ENCODE measurements at regions not wholly inside any gene's neighbourhood (a gene's known extent, or its start where the extent isn't known, plus 50 kb on each side); places are given as distances from the start of the nearest gene placed in this dataset.
"Not testable (repeated sequence)": the region's sequence is repeated elsewhere in the genome, so short reads cannot be mapped to it uniquely, and the experiment has no call there.

DNA sequence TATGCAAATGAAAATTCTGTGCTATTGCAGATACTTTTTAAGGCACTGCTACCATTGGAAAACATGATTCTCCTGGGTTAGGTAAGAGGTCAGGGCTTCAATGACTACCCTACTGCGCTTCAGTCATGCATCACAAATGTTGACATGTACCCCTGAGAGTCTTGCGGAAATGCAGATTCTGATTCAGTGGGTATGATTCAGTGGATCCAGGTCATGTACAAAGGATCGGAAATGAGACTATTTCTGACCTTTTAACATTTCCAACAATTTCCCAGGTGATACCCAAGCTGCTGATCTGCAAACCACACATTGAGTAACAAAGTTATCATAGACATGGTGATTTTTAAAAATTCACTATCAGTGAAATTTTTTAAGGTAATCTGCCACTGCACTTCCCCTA lies 62.6 kb downstream of the DDX53 start:
- Histone ChIP-seq H2AFZ (ENCODE audit: low read depth, low read length, poor library complexity, severe bottlenecking) (no peak overlapping the region), H3K27ac (ENCODE audit: low read depth, low read length) (no peak overlapping the region), H3K9ac (ENCODE audit: low read length) (no peak overlapping the region), H3K27me3 (ENCODE audit: insufficient read depth, low read length) (no peaks in the 10 kb centered on the region), H4K20me1 (ENCODE audit: insufficient read depth) (no peaks in the 10 kb centered on the region), H3K4me2 (ENCODE audit: low read length) (no peak overlapping the region), H3K9me2 (ENCODE audit: insufficient read depth) (no peaks in the 10 kb centered on the region), H3K79me2 (ENCODE audit: insufficient read depth, low read length) (no peaks in the 10 kb centered on the region), H3K9me3 (ENCODE audit: control insufficient read depth in 1 of 2, insufficient read depth in 1 of 2, low read depth in 1 of 2, low read length in 2 of 2) (no peaks in the 10 kb centered on the region), H3K4me1 (ENCODE audit: control insufficient read depth in 1 of 2, insufficient read depth in 2 of 2, low read length in 2 of 2) (no peaks in the 10 kb centered on the region), H3K4me3 (replicated peaks in 1 of 2; ENCODE audit: low read depth in 1 of 2, low read length in 2 of 2) (no peak overlapping the region), H3K36me3 (ENCODE audit: control insufficient read depth in 1 of 2, insufficient read depth in 2 of 2, low read length in 2 of 2) (no peaks in the 10 kb centered on the region)
- TF ChIP-seq POLR2AphosphoS5 (IDR thresholded peaks at IDR 0.05; ENCODE audit: low read depth, low read length): no peak
- no peak for TF ChIP-seq CEBPB (IDR thresholded peaks at IDR 0.05; ENCODE audit: low read depth)
- TF ChIP-seq, protein P1, sequence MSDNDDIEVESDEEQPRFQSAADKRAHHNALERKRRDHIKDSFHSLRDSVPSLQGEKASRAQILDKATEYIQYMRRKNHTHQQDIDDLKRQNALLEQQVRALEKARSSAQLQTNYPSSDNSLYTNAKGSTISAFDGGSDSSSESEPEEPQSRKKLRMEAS (IDR thresholded peaks at IDR 0.05): no peak
- TF ChIP-seq EGR1 (IDR thresholded peaks at IDR 0.05; ENCODE audit: low read depth): no peak
- TF ChIP-seq, protein P2, sequence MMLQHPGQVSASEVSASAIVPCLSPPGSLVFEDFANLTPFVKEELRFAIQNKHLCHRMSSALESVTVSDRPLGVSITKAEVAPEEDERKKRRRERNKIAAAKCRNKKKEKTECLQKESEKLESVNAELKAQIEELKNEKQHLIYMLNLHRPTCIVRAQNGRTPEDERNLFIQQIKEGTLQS (IDR thresholded peaks at IDR 0.05): no peak
- TF ChIP-seq CBX3 (IDR thresholded peaks at IDR 0.05; ENCODE audit: low read depth): no peak
- no peak for TF ChIP-seq RAD21 (IDR thresholded peaks at IDR 0.05; ENCODE audit: low read depth)
- no peak for TF ChIP-seq TCF7L2 (IDR thresholded peaks at IDR 0.05; ENCODE audit: borderline replicate concordance, extremely low read depth, insufficient read depth, insufficient read length)
- no peak for TF ChIP-seq YY1 (IDR thresholded peaks at IDR 0.05; ENCODE audit: extremely low read depth, insufficient replicate concordance, low read depth, low read length)
- ChIA-PET CTCF (no interaction called here), RAD21 (ENCODE audit: low non-redundant PET in 1 of 2, low total read pairs in 2 of 2, uncharacterized antibody in 2 of 2, unreplicated experiment in 2 of 2) (no interaction called here), POLR2A (no interaction called here)
- BruUV-seq (replicated peaks): no TSS peak
- intact Hi-C loops (cut with micrococcal nuclease): no loop called here
- ATAC-seq (no peak), DNase-seq (ENCODE audit: low read depth, low spot score) (no peak)

DNA sequence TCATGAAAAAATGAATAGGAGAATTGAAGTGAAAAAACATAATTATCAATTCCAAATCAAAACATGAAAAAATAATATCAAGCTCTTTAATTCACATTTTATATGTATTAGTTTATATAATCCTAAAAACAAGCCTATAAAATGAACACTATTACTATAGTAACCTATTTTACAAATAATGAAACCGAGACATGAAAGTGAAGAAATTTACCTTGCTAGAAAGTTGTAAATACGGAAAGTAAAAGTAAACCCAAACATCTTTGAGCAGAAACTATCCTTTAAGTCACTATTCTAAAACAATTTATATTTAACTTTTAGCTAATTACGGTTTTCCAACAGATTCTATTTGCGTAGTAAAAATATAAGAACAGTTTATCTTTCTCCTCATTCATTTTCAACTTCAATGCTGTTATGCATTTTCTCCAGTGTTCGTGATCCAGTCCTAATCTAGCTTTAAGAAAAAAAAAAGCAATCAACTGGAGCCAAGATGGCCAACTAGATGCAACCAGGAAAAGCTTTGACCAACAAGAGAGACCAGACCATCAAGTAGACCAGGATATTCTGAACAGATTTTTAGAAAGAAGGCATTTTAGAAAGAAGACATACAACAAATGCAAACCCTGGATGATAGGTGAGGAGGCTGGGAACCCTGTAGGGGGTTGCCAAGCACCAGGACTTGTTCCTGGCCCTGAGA lies 67.0 kb downstream of the DDX53 start:
- Histone ChIP-seq H3K9me3 (ENCODE audit: control insufficient read depth in 1 of 2, insufficient read depth in 1 of 2, low read depth in 1 of 2, low read length in 2 of 2) (no peaks in the 10 kb centered on the region), H3K4me1 (ENCODE audit: control insufficient read depth in 1 of 2, insufficient read depth in 2 of 2, low read length in 2 of 2) (no peaks in the 10 kb centered on the region), H3K27ac (ENCODE audit: low read depth, low read length) (no peak overlapping the region), H3K4me3 (replicated peaks in 1 of 2; ENCODE audit: low read depth in 1 of 2, low read length in 2 of 2) (no peak overlapping the region), H3K9me2 (ENCODE audit: insufficient read depth) (no peaks in the 10 kb centered on the region), H3K79me2 (ENCODE audit: insufficient read depth, low read length) (no peaks in the 10 kb centered on the region), H3K27me3 (ENCODE audit: insufficient read depth, low read length) (no peaks in the 10 kb centered on the region), H3K36me3 (ENCODE audit: control insufficient read depth in 1 of 2, insufficient read depth in 2 of 2, low read length in 2 of 2) (no peaks in the 10 kb centered on the region), H3K9ac (ENCODE audit: low read length) (no peak overlapping the region), H2AFZ (ENCODE audit: low read depth, low read length, poor library complexity, severe bottlenecking) (no peak overlapping the region), H4K20me1 (ENCODE audit: insufficient read depth) (no peaks in the 10 kb centered on the region), H3K4me2 (ENCODE audit: low read length) (no peak overlapping the region)
- ChIA-PET POLR2A (no interaction called here), CTCF (no interaction called here), RAD21 (ENCODE audit: low non-redundant PET in 1 of 2, low total read pairs in 2 of 2, uncharacterized antibody in 2 of 2, unreplicated experiment in 2 of 2) (no interaction called here)
- intact Hi-C loops (cut with micrococcal nuclease): no loop called here
- ATAC-seq (no peak), DNase-seq (ENCODE audit: low read depth, low spot score) (no peak)
- TF ChIP-seq EGR1 (IDR thresholded peaks at IDR 0.05; ENCODE audit: low read depth): no peak
- TF ChIP-seq, protein P2 (IDR thresholded peaks at IDR 0.05): no peak
- no peak for TF ChIP-seq TCF7L2 (IDR thresholded peaks at IDR 0.05; ENCODE audit: borderline replicate concordance, extremely low read depth, insufficient read depth, insufficient read length)
- no peak for TF ChIP-seq YY1 (IDR thresholded peaks at IDR 0.05; ENCODE audit: extremely low read depth, insufficient replicate concordance, low read depth, low read length)
- TF ChIP-seq ZNF274 (IDR thresholded peaks at IDR 0.05; ENCODE audit: low read depth, low read length): no peak
- no peak for TF ChIP-seq ZFX (IDR thresholded peaks at IDR 0.05)
- no peak for TF ChIP-seq CBX3 (IDR thresholded peaks at IDR 0.05; ENCODE audit: low read depth)
- no peak for TF ChIP-seq CEBPB (IDR thresholded peaks at IDR 0.05; ENCODE audit: low read depth)
- TF ChIP-seq POLR2AphosphoS5 (IDR thresholded peaks at IDR 0.05; ENCODE audit: low read depth, low read length): no peak
- no peak for TF ChIP-seq FOSL1 (IDR thresholded peaks at IDR 0.05; ENCODE audit: low read depth)
- TF ChIP-seq SP1 (IDR thresholded peaks at IDR 0.05; ENCODE audit: low read depth): no peak
- TF ChIP-seq RAD21 (IDR thresholded peaks at IDR 0.05; ENCODE audit: low read depth): no peak
- TF ChIP-seq ELF1 (IDR thresholded peaks at IDR 0.05; ENCODE audit: borderline replicate concordance, low read depth): no peak
- BruUV-seq (replicated peaks): no TSS peak

DNA sequence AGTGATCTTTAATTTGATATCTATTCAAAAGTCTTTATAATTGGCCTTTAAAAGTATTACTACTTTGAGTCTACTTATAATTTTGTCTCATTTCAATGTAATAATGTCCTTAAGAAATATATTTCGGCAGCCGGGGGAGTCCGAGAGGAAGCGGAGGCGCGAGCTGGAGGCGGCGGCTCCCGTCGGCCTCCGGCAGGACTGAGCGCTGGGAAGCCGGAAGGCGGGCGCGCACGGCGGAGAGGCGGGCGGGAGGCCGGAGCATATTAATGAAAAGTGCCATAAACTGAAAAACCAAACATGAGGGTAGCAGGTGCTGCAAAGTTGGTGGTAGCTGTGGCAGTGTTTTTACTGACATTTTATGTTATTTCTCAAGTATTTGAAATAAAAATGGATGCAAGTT lies 75.7 kb downstream of the DDX53 start:
- DNase-seq (ENCODE audit: low read depth, low spot score); H3K27ac ChIP-seq (ENCODE audit: low read depth, low read length); CTCF ChIA-PET; H3K4me2 ChIP-seq (ENCODE audit: low read length); H3K9ac ChIP-seq (ENCODE audit: low read length); H3K36me3 ChIP-seq (ENCODE audit: control insufficient read depth in 1 of 2, insufficient read depth in 2 of 2, low read length in 2 of 2); H3K4me1 ChIP-seq (ENCODE audit: control insufficient read depth in 1 of 2, insufficient read depth in 2 of 2, low read length in 2 of 2); POLR2A ChIA-PET; H3K27me3 ChIP-seq (ENCODE audit: insufficient read depth, low read length); H4K20me1 ChIP-seq (ENCODE audit: insufficient read depth); ATAC-seq; BruUV-seq (replicated peaks); H3K4me3 ChIP-seq (replicated peaks in 1 of 2; ENCODE audit: low read depth in 1 of 2, low read length in 2 of 2); H3K9me3 ChIP-seq (ENCODE audit: control insufficient read depth in 1 of 2, insufficient read depth in 1 of 2, low read depth in 1 of 2, low read length in 2 of 2); H2AFZ ChIP-seq (ENCODE audit: low read depth, low read length, poor library complexity, severe bottlenecking); H3K79me2 ChIP-seq (ENCODE audit: insufficient read depth, low read length); intact Hi-C loops (cut with micrococcal nuclease); H3K9me2 ChIP-seq (ENCODE audit: insufficient read depth); RAD21 ChIA-PET (ENCODE audit: low non-redundant PET in 1 of 2, low total read pairs in 2 of 2, uncharacterized antibody in 2 of 2, unreplicated experiment in 2 of 2): not testable (repeated sequence)
